H1 (cell line): ENCODE measurements at regions not wholly inside any gene's neighbourhood (a gene's known extent, or its start where the extent isn't known, plus 50 kb on each side); places are given as distances from the start of the nearest gene placed in this dataset.

Source experiments
- CTCF ChIA-PET: fragments of 300-600 bp; sonication (Branson Sonifier 250); formaldehyde crosslinking; loops from one replicate; lab custom pipeline; 2021; ENCODE audit not compliant: partially characterized antibody; lab: Charles Lee
- POLR2A ChIA-PET: fragments of 300-600 bp; sonication (Branson Sonifier 250); formaldehyde crosslinking; loops from one replicate; lab custom pipeline; 2021; ENCODE audit warnings: inconsistent platforms; ENCODE audit not compliant: partially characterized antibody; lab: Charles Lee
- DNase-seq, 2 experiments: peaks; one replicate each; pipeline versions ENCODE4 v3.0.0 to v3.0.0-alpha.2; 2010 to 2022; ENCODE audit warnings: low spot score in 2 of 2, low read depth in 1 of 2, mixed read lengths in 1 of 2
- FAIRE-seq: peaks from 2 replicates; lab custom pipeline; 2011; peaks lifted over from hg19 to GRCh38; lab: Jason Lieb, UNC
- H2AFZ ChIP-seq: 2 replicates; pipeline ENCODE4 v1.8.1; 2012; ENCODE audit warnings: low read length, inconsistent platforms
- H2AK5ac ChIP-seq: 2 replicates; pipeline ENCODE4 v1.6.1; 2013; ENCODE audit warnings: low read depth, low read length
- H2BK120ac ChIP-seq: replicated peaks from 2 replicates; pipeline ENCODE3; 2013; ENCODE audit warnings: low read depth, low read length, inconsistent platforms
- H2BK12ac ChIP-seq: 2 replicates; pipeline ENCODE4 v1.6.1; 2013; ENCODE audit warnings: low read depth, low read length
- H2BK15ac ChIP-seq: 2 replicates; pipeline ENCODE4 v1.6.1; 2013; ENCODE audit warnings: low read length
- H2BK20ac ChIP-seq: 2 replicates; pipeline ENCODE4 v1.6.1; 2013; ENCODE audit warnings: low read length
- H2BK5ac ChIP-seq: 2 replicates; pipeline ENCODE4 v1.6.1; 2013; ENCODE audit warnings: low read depth, low read length
- H3K14ac ChIP-seq: 2 replicates; pipeline ENCODE4 v1.6.1; 2013; ENCODE audit warnings: inconsistent platforms; ENCODE audit not compliant: insufficient read length
- H3K18ac ChIP-seq: 2 replicates; pipeline ENCODE4 v1.6.1; 2013; ENCODE audit warnings: low read length; ENCODE audit errors: extremely low read depth
- H3K23ac ChIP-seq: 2 replicates; pipeline ENCODE4 v1.6.1; 2013; ENCODE audit warnings: inconsistent platforms; ENCODE audit not compliant: insufficient read length
- H3K23me2 ChIP-seq: 2 replicates; pipeline ENCODE4 v1.6.1; 2013; ENCODE audit warnings: low read depth, low read length
- H3K27ac ChIP-seq: 2 replicates; pipeline ENCODE4 v1.6.1; 2011; ENCODE audit warnings: low read depth, low read length, inconsistent platforms
- H3K27me3 ChIP-seq, 4 experiments: replicated peaks in 1 of 4; 1 replicate in 1 of 4; 2 replicates in 3 of 4; pipeline versions ENCODE4 v1.6.1 to v1.8.1; 2011 to 2013; ENCODE audit warnings: low read length in 3 of 4, mild to moderate bottlenecking in 3 of 4, inconsistent platforms in 2 of 4, mixed read lengths in 2 of 4, moderate library complexity in 1 of 4; ENCODE audit not compliant: control insufficient read depth in 3 of 4, insufficient read depth in 3 of 4; ENCODE audit errors: extremely low read depth in 1 of 4
- H3K36me3 ChIP-seq, 4 experiments: 2 replicates each; pipeline versions ENCODE4 v1.6.1 to v1.8.1; 2011 to 2013; ENCODE audit warnings: mild to moderate bottlenecking in 4 of 4, low read length in 3 of 4, moderate library complexity in 2 of 4, control low read depth in 1 of 4, inconsistent platforms in 1 of 4; ENCODE audit not compliant: insufficient read depth in 4 of 4, control insufficient read depth in 2 of 4
- H3K4ac ChIP-seq: replicated peaks from 2 replicates; pipeline ENCODE3; 2013; ENCODE audit warnings: low read length, low read depth, mixed read lengths, inconsistent platforms; ENCODE audit not compliant: insufficient read length
- H3K4me1 ChIP-seq, 4 experiments: replicated peaks in 1 of 4; 1 replicate in 1 of 4; 2 replicates in 3 of 4; pipeline versions ENCODE4 v1.6.1 to v1.8.1; 2011 to 2013; ENCODE audit warnings: low read length in 3 of 4, inconsistent platforms in 2 of 4, mixed read lengths in 1 of 4; ENCODE audit not compliant: insufficient read depth in 4 of 4, control insufficient read depth in 3 of 4
- H3K4me2 ChIP-seq, 2 experiments: 2 replicates each; pipeline versions ENCODE4 v1.6.1 to v1.8.1; 2011 to 2013; ENCODE audit warnings: low read depth in 2 of 2, low read length in 2 of 2, control low read depth in 1 of 2, inconsistent platforms in 1 of 2, mild to moderate bottlenecking in 1 of 2; ENCODE audit not compliant: insufficient read depth in 1 of 2
- H3K4me3 ChIP-seq, 4 experiments: fragments of 200-600, 300-600 bp in 1 of 4; sonication (generic), shearing (Covaris generic), sonication (Bioruptor Twin) in 1 of 4; 2 replicates each; pipeline versions ENCODE4 v1.5.1 to v1.8.1; 2011 to 2016; ENCODE audit warnings: low read length in 4 of 4, low read depth in 3 of 4, control low read depth in 2 of 4, inconsistent platforms in 2 of 4, mild to moderate bottlenecking in 2 of 4, mixed read lengths in 1 of 4, moderate library complexity in 1 of 4; ENCODE audit not compliant: insufficient read depth in 2 of 4; ENCODE audit errors: extremely low read depth in 1 of 4
- H3K56ac ChIP-seq: replicated peaks from 2 replicates; pipeline ENCODE3; 2013; ENCODE audit warnings: low read depth, mild to moderate bottlenecking, mixed read lengths, low read length, inconsistent platforms; ENCODE audit not compliant: insufficient read length
- H3K79me1 ChIP-seq: 2 replicates; pipeline ENCODE4 v1.6.1; 2013; ENCODE audit warnings: low read depth, low read length, control low read depth
- H3K79me2 ChIP-seq, 2 experiments: 2 replicates each; pipeline versions ENCODE4 v1.6.1 to v1.8.1; 2012 to 2013; ENCODE audit warnings: low read length in 2 of 2, mild to moderate bottlenecking in 2 of 2, inconsistent platforms in 1 of 2; ENCODE audit not compliant: insufficient read depth in 2 of 2, control insufficient read depth in 1 of 2
- H3K9ac ChIP-seq, 4 experiments: replicated peaks in 1 of 4; 1 replicate in 1 of 4; 2 replicates in 3 of 4; pipeline versions ENCODE4 v1.6.1 to v1.8.1; 2011 to 2013; ENCODE audit warnings: low read depth in 3 of 4, low read length in 3 of 4, control low read depth in 2 of 4, mild to moderate bottlenecking in 2 of 4, moderate library complexity in 2 of 4, inconsistent platforms in 1 of 4; ENCODE audit errors: extremely low read depth in 1 of 4
- H3K9me3 ChIP-seq, 2 experiments: 2 replicates each; pipeline versions ENCODE4 v1.6.1 to v1.8.1; 2012 to 2013; ENCODE audit warnings: mild to moderate bottlenecking in 2 of 2, moderate library complexity in 2 of 2, control low read depth in 1 of 2, inconsistent platforms in 1 of 2, low read depth in 1 of 2, low read length in 1 of 2, mixed read lengths in 1 of 2; ENCODE audit not compliant: insufficient read depth in 2 of 2
- H4K20me1 ChIP-seq, 2 experiments: replicated peaks in 1 of 2; 2 replicates each; pipeline versions ENCODE3 to v1.8.1; 2011 to 2013; ENCODE audit warnings: inconsistent platforms in 2 of 2, low read length in 2 of 2, mild to moderate bottlenecking in 1 of 2; ENCODE audit not compliant: insufficient read depth in 2 of 2, control insufficient read depth in 1 of 2
- H4K5ac ChIP-seq: 2 replicates; pipeline ENCODE4 v1.6.1; 2013; ENCODE audit warnings: low read length, low read depth, mixed read lengths, inconsistent platforms; ENCODE audit not compliant: insufficient read length
- H4K8ac ChIP-seq: 2 replicates; pipeline ENCODE4 v1.8.0; 2013; ENCODE audit warnings: mild to moderate bottlenecking, moderate library complexity, low read length, inconsistent platforms; ENCODE audit not compliant: insufficient read depth; ENCODE audit errors: extremely low read depth
- H4K91ac ChIP-seq: replicated peaks from 2 replicates; pipeline ENCODE3; 2013; ENCODE audit warnings: low read length, mixed read lengths, inconsistent platforms; ENCODE audit not compliant: insufficient read length
- ATF2 ChIP-seq: IDR thresholded peaks from 2 replicates; pipeline ENCODE4 v1.6.1; 2012; ENCODE audit warnings: low read length, inconsistent platforms
- CHD2 ChIP-seq: IDR thresholded peaks from 2 replicates; pipeline ENCODE4 v1.6.1; 2012; ENCODE audit warnings: low read length, improper control_type of control experiment
- CREB1 ChIP-seq: IDR thresholded peaks from 2 replicates; pipeline ENCODE4 v1.6.1; 2012; ENCODE audit warnings: inconsistent platforms
- EP300 ChIP-seq, 2 experiments: IDR thresholded peaks; 1 replicate in 1 of 2; 2 replicates in 1 of 2; pipeline ENCODE4 v1.6.1; 2011 to 2012; ENCODE audit warnings: low read depth in 2 of 2, low read length in 2 of 2, mild to moderate bottlenecking in 2 of 2, borderline replicate concordance in 1 of 2, inconsistent platforms in 1 of 2, moderate library complexity in 1 of 2
- GABPA ChIP-seq: IDR thresholded peaks from 2 replicates; pipeline ENCODE4 v1.6.1; 2011; ENCODE audit warnings: mild to moderate bottlenecking, low read length, moderate library complexity, borderline replicate concordance; ENCODE audit not compliant: insufficient read depth
- HDAC6 ChIP-seq: IDR thresholded peaks from one replicate; pipeline ENCODE4 v1.7.1; 2012; ENCODE audit warnings: low read depth, mild to moderate bottlenecking, inconsistent platforms, low read length, moderate library complexity
- NRF1 ChIP-seq: IDR thresholded peaks from 2 replicates; pipeline ENCODE4 v1.6.1; 2011; ENCODE audit warnings: mild to moderate bottlenecking, low read depth, low read length, improper control_type of control experiment
- RBBP5 ChIP-seq: IDR thresholded peaks from 2 replicates; pipeline ENCODE4 v1.7.1; 2012; ENCODE audit warnings: low read depth, mild to moderate bottlenecking, inconsistent platforms, low read length, moderate library complexity, borderline replicate concordance
- RNF2 ChIP-seq: fragments of 200-900, 300-1000 bp; sonication (generic); IDR thresholded peaks from 2 replicates; pipeline ENCODE4 v1.7.1; 2016; ENCODE audit warnings: borderline replicate concordance, low read depth, mild to moderate bottlenecking, antibody characterized with exemption, low read length; ENCODE audit not compliant: poor library complexity, severe bottlenecking; ENCODE audit errors: missing control alignments
- SP1 ChIP-seq: IDR thresholded peaks from 2 replicates; pipeline ENCODE4 v1.6.1; 2011; ENCODE audit warnings: low read depth, low read length
- SP2 ChIP-seq: IDR thresholded peaks from 2 replicates; pipeline ENCODE4 v1.6.1; 2012; ENCODE audit warnings: mild to moderate bottlenecking, low read length, inconsistent platforms
- WGBS, 2 experiments: shearing (Covaris generic) in 1 of 2; methylation state at CpG; one replicate each; pipeline versions ENCODE4 v1.1.6 to v1.1.7; 2013 to 2015; ENCODE audit warnings: low lambda C conversion rate in 2 of 2, mixed read lengths in 2 of 2, inconsistent platforms in 1 of 2, low coverage in 1 of 2, missing lambda C conversion rate in 1 of 2; ENCODE audit not compliant: insufficient replicate concordance in 2 of 2, insufficient coverage in 1 of 2, insufficient read length in 1 of 2; ENCODE audit errors: extremely low coverage in 1 of 2, missing lambda C conversion rate in 1 of 2; 5-methylcytosine and 5-hydroxymethylcytosine counted together

GRCh38 chr6:166810864-166811263 is 145.5 kb downstream of the RNASET2 start:
- no peaks in the 10 kb centered on the region for H3K27me3 ChIP-seq
- H2AFZ ChIP-seq, result no peak overlapping the region
- H2BK5ac ChIP-seq, result no peak overlapping the region
- 91% methylated on average over 6 of the region's 6 CpGs; no CpG with 5 or more reads in 1 of the 2 experiments for WGBS, 2 experiments
- H3K18ac ChIP-seq, result no peak overlapping the region
- no peak for TF ChIP-seq ATF2
- no peak for TF ChIP-seq CHD2
- no peak for TF ChIP-seq HDAC6
- no peak for TF ChIP-seq GABPA
- no peak for TF ChIP-seq CREB1
- no peak for TF ChIP-seq SP1
- TF ChIP-seq RNF2, result no peak
- TF ChIP-seq SP2, result no peak
- no peak for TF ChIP-seq RBBP5
- TF ChIP-seq EP300 (IDR thresholded peaks at IDR 0.05; ENCODE audit: borderline replicate concordance in 1 of 2, low read depth in 2 of 2, low read length in 2 of 2), result no peak
- no peak for TF ChIP-seq NRF1
- TF ChIP-seq, all 59 proteins: peak for 0
- Histone ChIP-seq H2BK20ac (no peak overlapping the region), H3K27ac (no peak overlapping the region), H3K4me2 (no peak overlapping the region), H2AK5ac (no peak overlapping the region), H3K79me1 (0 out of 2 replicates have a peak, but pooled peaks cover 3% of the 10 kb centered on the region), H3K9ac (no peak overlapping the region), H3K23me2 (no peaks in the 10 kb centered on the region), H3K4ac (no peak overlapping the region), H2BK15ac (no peak overlapping the region), H4K8ac (no peak overlapping the region), H2BK12ac (no peak overlapping the region), H3K9me3 (peaks cover 10 to 12% of the 10 kb centered on the region in 2 experiments; a peak in 2 of 4 replicates), H3K23ac (no peak overlapping the region), H4K20me1 (no peaks in the 10 kb centered on the region), H4K5ac (no peak overlapping the region), H3K4me1 (no peaks in the 10 kb centered on the region), H3K4me3 (no peak overlapping the region), H3K56ac (no peak overlapping the region), H2BK120ac (no peak overlapping the region), H4K91ac (no peak overlapping the region), H3K14ac (no peak overlapping the region), H3K79me2 (no peaks in the 10 kb centered on the region), H3K36me3 (no peaks in the 10 kb centered on the region)
- DNase-seq (no peak), FAIRE-seq (no peak)
- ChIA-PET POLR2A (no interaction called here), CTCF (no interaction called here)
